Endothelial cell of umbilical vein (primary cell): ENCODE measurements at regions not wholly inside any gene's neighbourhood (a gene's known extent, or its start where the extent isn't known, plus 50 kb on each side); places are given as distances from the start of the nearest gene placed in this dataset.

Experiments used
- BruUV-seq: library from RNA; stranded (reverse); fragments of 400-500 nt; replicated peaks from 2 replicates; lab custom pipeline; 2021; lab: Mats Ljungman, UMichigan
- CTCF ChIA-PET: fragments of 300-600, 350-600 bp; sonication (Branson Sonifier 250); formaldehyde crosslinking; loops from one replicate; lab custom pipeline; 2021; ENCODE audit warnings: antibody characterized with exemption, inconsistent platforms; lab: Charles Lee
- POLR2A ChIA-PET: fragments of 300-600, 350-600 bp; sonication (Branson Sonifier 250); formaldehyde crosslinking; loops from one replicate; lab custom pipeline; 2021; ENCODE audit warnings: antibody characterized with exemption, inconsistent platforms; lab: Charles Lee
- DNase-seq: peaks from one replicate; pipeline ENCODE4 v3.0.0-alpha.2; 2011; ENCODE audit warnings: low read depth, low spot score
- FAIRE-seq: peaks from 2 replicates; lab custom pipeline; 2011; peaks lifted over from hg19 to GRCh38; lab: Jason Lieb, UNC
- H2AFZ ChIP-seq: 2 replicates; pipeline ENCODE4 v1.6.0; 2012; ENCODE audit warnings: low read depth, low read length, control low read depth, inconsistent platforms
- H3K27ac ChIP-seq: 2 replicates; pipeline ENCODE4 v1.5.1; 2011; ENCODE audit warnings: low read depth, mild to moderate bottlenecking, control low read depth, low read length, moderate library complexity; ENCODE audit not compliant: insufficient read depth
- H3K27me3 ChIP-seq, 2 experiments: 2 replicates each; pipeline versions ENCODE4 v1.6.0 to v1.6.1; 2011; ENCODE audit warnings: low read length in 2 of 2, mixed read lengths in 1 of 2; ENCODE audit not compliant: control insufficient read depth in 2 of 2, insufficient read depth in 2 of 2
- H3K36me3 ChIP-seq, 2 experiments: 2 replicates in 1 of 2; 3 replicates in 1 of 2; pipeline ENCODE4 v1.5.1; 2011; ENCODE audit warnings: low read length in 2 of 2, mild to moderate bottlenecking in 1 of 2, moderate library complexity in 1 of 2; ENCODE audit not compliant: control insufficient read depth in 2 of 2, insufficient read depth in 2 of 2; ENCODE audit errors: extremely low read depth in 1 of 2
- H3K4me1 ChIP-seq: 3 replicates; pipeline ENCODE4 v1.5.1; 2011; ENCODE audit warnings: mild to moderate bottlenecking, low read length; ENCODE audit not compliant: control insufficient read depth, insufficient read depth; ENCODE audit errors: extremely low read depth
- H3K4me2 ChIP-seq: 2 replicates; pipeline ENCODE4 v1.6.1; 2011; ENCODE audit warnings: low read length, control low read depth, mixed read lengths; ENCODE audit not compliant: insufficient read depth
- H3K4me3 ChIP-seq, 3 experiments: fragments of 200-600 bp in 1 of 3; sonication (generic), shearing (Covaris generic) in 1 of 3; replicated peaks in 1 of 3; 2 replicates each; pipeline ENCODE4 v1.5.1; 2011 to 2016; ENCODE audit warnings: control low read depth in 3 of 3, low read length in 3 of 3, mild to moderate bottlenecking in 2 of 3, inconsistent platforms in 1 of 3, low read depth in 1 of 3, moderate library complexity in 1 of 3; ENCODE audit not compliant: insufficient read depth in 1 of 3
- H3K79me2 ChIP-seq: 2 replicates; pipeline ENCODE4 v1.6.0; 2012; ENCODE audit warnings: low read length, inconsistent platforms; ENCODE audit not compliant: control insufficient read depth, insufficient read depth
- H3K9ac ChIP-seq: replicated peaks from 2 replicates; pipeline ENCODE3; 2011; ENCODE audit warnings: low read length, control low read depth; ENCODE audit not compliant: insufficient read depth; ENCODE audit errors: extremely low read depth
- H3K9me1 ChIP-seq: replicated peaks from 3 replicates; pipeline ENCODE4 v1.6.0; 2011; ENCODE audit warnings: mild to moderate bottlenecking, low read length; ENCODE audit not compliant: control insufficient read depth, insufficient read depth; ENCODE audit errors: extremely low read depth
- H3K9me3 ChIP-seq: replicated peaks from 2 replicates; pipeline ENCODE4 v1.5.1; 2012; ENCODE audit warnings: low read length, inconsistent platforms; ENCODE audit not compliant: control insufficient read depth, insufficient read depth
- H4K20me1 ChIP-seq: replicated peaks from 2 replicates; pipeline ENCODE3; 2011; ENCODE audit warnings: mild to moderate bottlenecking, low read length; ENCODE audit not compliant: control insufficient read depth, insufficient read depth; ENCODE audit errors: extremely low read depth
- EZH2 ChIP-seq: IDR thresholded peaks from 2 replicates; pipeline ENCODE4 v1.6.1; 2012; ENCODE audit warnings: borderline replicate concordance, low read depth, mild to moderate bottlenecking, moderate library complexity, low read length, inconsistent platforms; ENCODE audit not compliant: severe bottlenecking
- FOS ChIP-seq: IDR thresholded peaks from 2 replicates; pipeline ENCODE4 v1.6.1; 2011; ENCODE audit warnings: mild to moderate bottlenecking, low read length, moderate library complexity, borderline replicate concordance; ENCODE audit not compliant: insufficient read depth
- GATA2 ChIP-seq: IDR thresholded peaks from 2 replicates; pipeline ENCODE4 v1.7.0; 2011; ENCODE audit warnings: low read depth, mild to moderate bottlenecking, moderate library complexity, mixed read lengths, low read length; ENCODE audit not compliant: insufficient read length, insufficient read depth
- JUN ChIP-seq: IDR thresholded peaks from 2 replicates; pipeline ENCODE4 v1.6.1; 2011; ENCODE audit warnings: borderline replicate concordance, low read depth; ENCODE audit not compliant: insufficient read length, insufficient read depth
- MAX ChIP-seq: IDR thresholded peaks from 2 replicates; pipeline ENCODE4 v1.6.1; 2011; ENCODE audit not compliant: insufficient read depth, insufficient read length
- MYC ChIP-seq: IDR thresholded peaks from one replicate; pipeline ENCODE4 v1.6.1; 2011; ENCODE audit warnings: mild to moderate bottlenecking, low read depth, low read length
- POLR2A ChIP-seq: IDR thresholded peaks from 2 replicates; pipeline ENCODE4 v1.6.1; 2012; ENCODE audit warnings: low read depth, mild to moderate bottlenecking, control low read depth, low read length
- POLR2AphosphoS5 ChIP-seq: IDR thresholded peaks from 2 replicates; pipeline ENCODE4 v1.6.1; 2012; ENCODE audit warnings: low read depth, mild to moderate bottlenecking, control low read depth, low read length, moderate library complexity; ENCODE audit not compliant: insufficient read depth
- dilution Hi-C: fragments of 300-500 bp; cut with MboI; formaldehyde crosslinking; loops from one replicate; pipeline ENCODE4 v1.15.0; 2019; ENCODE audit warnings: low sequenced_read_pairs; ENCODE audit not compliant: extremely low pct_ligation_motif_present
- intact Hi-C: fragments of 100-400 bp; cut with micrococcal nuclease; formaldehyde crosslinking; loops from one replicate; pipeline ENCODE4 v1.10.0; 2022
- TF ChIP-seq, protein P1 (sequence below), 2 donors: IDR thresholded peaks; 1 replicate in 1 of 2; 2 replicates in 1 of 2; pipeline ENCODE4 v1.5.1; 2011; ENCODE audit warnings: low read length in 2 of 2, mild to moderate bottlenecking in 2 of 2, moderate library complexity in 2 of 2, control low read depth in 1 of 2, inconsistent platforms in 1 of 2, low read depth in 1 of 2; ENCODE audit not compliant: insufficient read depth in 1 of 2; ENCODE audit errors: extremely low read depth in 1 of 2

- BruUV-seq = no TSS peak
- intact Hi-C loops (no loop called here), dilution Hi-C loops (no loop called here)
- Histone ChIP-seq H3K36me3 (no peaks in the 10 kb centered on the region), H3K9me1 (no peaks in the 10 kb centered on the region), H3K27me3 (no peaks in the 10 kb centered on the region), H4K20me1 (no peaks in the 10 kb centered on the region), H3K79me2 (no peaks in the 10 kb centered on the region), H3K4me1 (no peaks in the 10 kb centered on the region), H2AFZ (no peak overlapping the region), H3K4me3 (no peak overlapping the region), H3K9ac (no peak overlapping the region), H3K4me2 (no peak overlapping the region), H3K27ac (no peak overlapping the region), H3K9me3 (no peaks in the 10 kb centered on the region)
- FAIRE-seq (no peak), DNase-seq (no peak)
- CTCF ChIA-PET = interaction anchor here (1.6 to 5.5 kb wide), 2 partner anchors 11 to 323 kb away, joined by 4 to 37 read pairs; no protein-coding TSS in a partner anchor
- no peak for TF ChIP-seq POLR2AphosphoS5
- TF ChIP-seq POLR2A = no peak
- POLR2A ChIA-PET = no interaction called here
Measured at GRCh38 chr12:94089891-94090290, 58.5 kb upstream of the PLXNC1 start.

DNA sequence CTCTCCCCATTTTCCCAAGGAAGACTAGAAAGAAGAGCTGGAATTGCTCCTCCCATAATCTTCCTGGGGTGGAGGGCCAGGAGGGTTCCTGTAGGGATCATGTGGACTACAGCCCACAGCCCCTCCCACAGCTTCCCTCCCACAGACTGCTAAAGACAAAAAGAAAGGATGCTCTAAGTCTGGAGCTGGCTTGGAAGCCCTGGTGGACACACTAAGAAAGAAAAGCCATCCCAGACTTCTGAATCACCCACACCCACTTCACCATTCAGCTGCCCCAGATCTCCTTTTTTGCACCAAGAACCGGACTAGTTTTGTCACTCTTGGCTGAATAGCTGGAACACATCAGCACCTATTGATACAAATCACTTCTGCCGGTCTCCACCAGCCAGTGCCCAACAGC lies 56.8 kb upstream of the PLXNC1 start:
- H3K4me1 ChIP-seq = no peaks in the 10 kb centered on the region
- no peaks in the 10 kb centered on the region for H4K20me1 ChIP-seq
- dilution Hi-C loops (no loop called here), intact Hi-C loops (no loop called here)
- no peak overlapping the region for H3K9ac ChIP-seq
- no peak overlapping the region for H2AFZ ChIP-seq
- H3K27ac ChIP-seq = no peak overlapping the region
- peaks cover 0 to 3% of the 10 kb centered on the region in 2 experiments for H3K27me3 ChIP-seq
- BruUV-seq = no TSS peak
- ChIA-PET CTCF (interaction anchor here (0.6 to 5.5 kb wide), 4 partner anchors 9 to 1567 kb away, joined by 3 to 37 read pairs (median 6); no protein-coding TSS in a partner anchor), POLR2A (no interaction called here)
- no peaks in the 10 kb centered on the region for H3K9me3 ChIP-seq
- H3K79me2 ChIP-seq = no peaks in the 10 kb centered on the region
- no peak for DNase-seq
- H3K4me3 ChIP-seq = no peak overlapping the region
- H3K9me1 ChIP-seq = no peaks in the 10 kb centered on the region
- no peak for FAIRE-seq
- no peaks in the 10 kb centered on the region for H3K36me3 ChIP-seq
- no peak overlapping the region for H3K4me2 ChIP-seq
- no peak for TF ChIP-seq EZH2
- TF ChIP-seq FOS = no peak
- TF ChIP-seq POLR2AphosphoS5 = no peak
- TF ChIP-seq MYC = no peak
- no peak for TF ChIP-seq MAX
- TF ChIP-seq POLR2A = no peak
- no peak for TF ChIP-seq GATA2
- TF ChIP-seq JUN = no peak
- TF ChIP-seq, protein P1, sequence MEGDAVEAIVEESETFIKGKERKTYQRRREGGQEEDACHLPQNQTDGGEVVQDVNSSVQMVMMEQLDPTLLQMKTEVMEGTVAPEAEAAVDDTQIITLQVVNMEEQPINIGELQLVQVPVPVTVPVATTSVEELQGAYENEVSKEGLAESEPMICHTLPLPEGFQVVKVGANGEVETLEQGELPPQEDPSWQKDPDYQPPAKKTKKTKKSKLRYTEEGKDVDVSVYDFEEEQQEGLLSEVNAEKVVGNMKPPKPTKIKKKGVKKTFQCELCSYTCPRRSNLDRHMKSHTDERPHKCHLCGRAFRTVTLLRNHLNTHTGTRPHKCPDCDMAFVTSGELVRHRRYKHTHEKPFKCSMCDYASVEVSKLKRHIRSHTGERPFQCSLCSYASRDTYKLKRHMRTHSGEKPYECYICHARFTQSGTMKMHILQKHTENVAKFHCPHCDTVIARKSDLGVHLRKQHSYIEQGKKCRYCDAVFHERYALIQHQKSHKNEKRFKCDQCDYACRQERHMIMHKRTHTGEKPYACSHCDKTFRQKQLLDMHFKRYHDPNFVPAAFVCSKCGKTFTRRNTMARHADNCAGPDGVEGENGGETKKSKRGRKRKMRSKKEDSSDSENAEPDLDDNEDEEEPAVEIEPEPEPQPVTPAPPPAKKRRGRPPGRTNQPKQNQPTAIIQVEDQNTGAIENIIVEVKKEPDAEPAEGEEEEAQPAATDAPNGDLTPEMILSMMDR (IDR thresholded peaks at IDR 0.05; ENCODE audit: extremely low read depth in 1 of 2, insufficient read depth in 1 of 2, low read depth in 1 of 2, low read length in 2 of 2) = no peak
